ENCODE measurements at regions not wholly inside any gene's neighbourhood (a gene's known extent, or its start where the extent isn't known, plus 50 kb on each side); places are given as distances from the start of the nearest gene placed in this dataset.
"Not testable (repeated sequence)": the region's sequence is repeated elsewhere in the genome, so short reads cannot be mapped to it uniquely, and the experiment has no call there.

- no peak overlapping the region for H3K4me3 Mint-ChIP-seq (ENCODE audit: unreplicated experiment)
- no peak overlapping the region for H3K27ac Mint-ChIP-seq (ENCODE audit: unreplicated experiment)
- H3K9me3 Mint-ChIP-seq (ENCODE audit: unreplicated experiment), result no peaks in the 10 kb centered on the region
- peaks cover 30% of the 10 kb centered on the region for H3K4me1 Mint-ChIP-seq (ENCODE audit: unreplicated experiment)
- H3K27me3 Mint-ChIP-seq (ENCODE audit: unreplicated experiment), result peaks cover 13% of the 10 kb centered on the region
- TF ChIP-seq CTCF (IDR thresholded peaks at IDR 0.05; ENCODE audit: unreplicated experiment), result no peak
- no peak for DNase-seq (ENCODE audit: low spot score)
- H3K36me3 Mint-ChIP-seq (ENCODE audit: low read depth, unreplicated experiment), result no peaks in the 10 kb centered on the region
Observed at GRCh38 chr6:167670938-167671338, 155.8 kb upstream of the AFDN start.

GRCh38 chr6:167671379-167671976 lies 155.2 kb upstream of the AFDN start:
- Mint-ChIP-seq H3K27me3 (ENCODE audit: unreplicated experiment) (peaks cover 12% of the 10 kb centered on the region), H3K4me1 (ENCODE audit: unreplicated experiment) (peaks cover 35% of the 10 kb centered on the region), H3K27ac (ENCODE audit: unreplicated experiment) (peak overlapping the region; percentile 50)
- not testable (repeated sequence) for H3K36me3 Mint-ChIP-seq (ENCODE audit: low read depth, unreplicated experiment); DNase-seq (ENCODE audit: low spot score); H3K4me3 Mint-ChIP-seq (ENCODE audit: unreplicated experiment); H3K9me3 Mint-ChIP-seq (ENCODE audit: unreplicated experiment)

GRCh38 chr6:167671977-167672687 lies 154.6 kb upstream of the AFDN start:
- peak overlapping the region; percentile 50 for H3K27ac Mint-ChIP-seq (ENCODE audit: unreplicated experiment)
- H3K27me3 Mint-ChIP-seq (ENCODE audit: unreplicated experiment), result peaks cover 8% of the 10 kb centered on the region
- no peak for DNase-seq (ENCODE audit: low spot score)
- no peaks in the 10 kb centered on the region for H3K36me3 Mint-ChIP-seq (ENCODE audit: low read depth, unreplicated experiment)
- peaks cover 36% of the 10 kb centered on the region for H3K4me1 Mint-ChIP-seq (ENCODE audit: unreplicated experiment)
- no peak for TF ChIP-seq CTCF (IDR thresholded peaks at IDR 0.05; ENCODE audit: unreplicated experiment)
- no peaks in the 10 kb centered on the region for H3K9me3 Mint-ChIP-seq (ENCODE audit: unreplicated experiment)
- H3K4me3 Mint-ChIP-seq (ENCODE audit: unreplicated experiment), result no peak overlapping the region

- no peaks in the 10 kb centered on the region for H3K9me3 Mint-ChIP-seq (ENCODE audit: unreplicated experiment)
- TF ChIP-seq CTCF (IDR thresholded peaks at IDR 0.05; ENCODE audit: unreplicated experiment), result no peak
- H3K27ac Mint-ChIP-seq (ENCODE audit: unreplicated experiment), result peak overlapping the region; percentile 48
- no peak for DNase-seq (ENCODE audit: low spot score)
- H3K27me3 Mint-ChIP-seq (ENCODE audit: unreplicated experiment), result peaks cover 8% of the 10 kb centered on the region
- peaks cover 42% of the 10 kb centered on the region for H3K4me1 Mint-ChIP-seq (ENCODE audit: unreplicated experiment)
- H3K36me3 Mint-ChIP-seq (ENCODE audit: low read depth, unreplicated experiment), result no peaks in the 10 kb centered on the region
- no peak overlapping the region for H3K4me3 Mint-ChIP-seq (ENCODE audit: unreplicated experiment)
Observed at GRCh38 chr6:167672738-167673137, 154.0 kb upstream of the AFDN start.

- no peak for DNase-seq (ENCODE audit: low spot score)
- Mint-ChIP-seq H3K4me1 (ENCODE audit: unreplicated experiment) (peaks cover 46% of the 10 kb centered on the region), H3K4me3 (ENCODE audit: unreplicated experiment) (no peak overlapping the region), H3K36me3 (ENCODE audit: low read depth, unreplicated experiment) (no peaks in the 10 kb centered on the region), H3K27ac (ENCODE audit: unreplicated experiment) (no peak overlapping the region), H3K9me3 (ENCODE audit: unreplicated experiment) (no peaks in the 10 kb centered on the region), H3K27me3 (ENCODE audit: unreplicated experiment) (peaks cover 8% of the 10 kb centered on the region)
- no peak for TF ChIP-seq CTCF (IDR thresholded peaks at IDR 0.05; ENCODE audit: unreplicated experiment)
Observed at GRCh38 chr6:167673946-167674345, 152.8 kb upstream of the AFDN start.

Data from endothelial cell (in vitro differentiated cells).